Motor neuron (in vitro differentiated cells): ENCODE measurements at regions not wholly inside any gene's neighbourhood (a gene's known extent, or its start where the extent isn't known, plus 50 kb on each side); places are given as distances from the start of the nearest gene placed in this dataset.
"Not testable (repeated sequence)": the region's sequence is repeated elsewhere in the genome, so short reads cannot be mapped to it uniquely, and the experiment has no call there.

ENCODE experiments used
- ATAC-seq, 8 experiments: fragments of 200-7000 bp; cut with Tn5 transposase; replicated peaks in 6 of 8; 2 replicates each; pipeline ENCODE4 v1.8.0; 2021; ENCODE audit warnings: mild to moderate bottlenecking in 8 of 8, moderate library complexity in 8 of 8
- H3K27ac ChIP-seq, 2 donors: fragments of 250-450 bp; sonication (Bioruptor Pico); 2 replicates each; pipeline ENCODE4 v1.9.0; 2021; ENCODE audit warnings: antibody characterized with exemption in 2 of 2, mild to moderate bottlenecking in 2 of 2, moderate library complexity in 1 of 2
- H3K4me1 ChIP-seq, 2 donors: fragments of 250-450 bp; sonication (Bioruptor Pico); replicated peaks in 1 of 2; 2 replicates each; pipeline ENCODE4 v1.6.1; 2021; ENCODE audit warnings: antibody characterized with exemption in 2 of 2, mild to moderate bottlenecking in 2 of 2, moderate library complexity in 1 of 2
- H3K4me3 ChIP-seq, 5 donors: fragments of 250-450 bp; sonication (Bioruptor Pico); 2 replicates each; pipeline ENCODE4 v1.9.0; 2021; ENCODE audit warnings: antibody characterized with exemption in 5 of 5, mild to moderate bottlenecking in 5 of 5, moderate library complexity in 4 of 5
- WGBS, 10 experiments: fragments of 450-650 bp; shearing (Covaris generic); methylation state at CpG; one replicate each; pipeline ENCODE4 v1.0.0; 2022; 5-methylcytosine and 5-hydroxymethylcytosine counted together
- in situ Hi-C, 9 experiments: fragments of 400-800 bp; cut with MboI; loops; one replicate each; pipeline ENCODE4 v1.15.0; 2021; ENCODE audit warnings: low sequenced_read_pairs in 9 of 9, low pct_unique_long_range_greater_than_20kb in 2 of 9; ENCODE audit not compliant: unreplicated experiment in 9 of 9

GRCh38 chr6:6758546-6758914 is 170.0 kb downstream of the LY86 start:
- Histone ChIP-seq H3K4me1 (peaks cover 9 to 11% of the 10 kb centered on the region in 2 donors), H3K4me3 (no peak overlapping the region), H3K27ac (no peak overlapping the region)
- no peak for ATAC-seq
- 20 to 80% (median 53%) methylated on average over 1 to 3 of the region's 3 CpGs; no CpG with 5 or more reads in 2 of the 10 experiments for WGBS, 10 experiments
- in situ Hi-C loops = no loop called here

- Histone ChIP-seq H3K4me1 (peaks cover 9 to 11% of the 10 kb centered on the region in 2 donors), H3K4me3 (no peak overlapping the region), H3K27ac (no peak overlapping the region)
- in situ Hi-C loops = no loop called here
- 0 to 100% (median 35%) methylated on average over 1 to 17 of the region's 22 CpGs; no CpG with 5 or more reads in 3 of the 10 experiments for WGBS, 10 experiments
- peak; percentile 59 to 96 (median 94) for ATAC-seq
These were observed 170.6 kb downstream of the LY86 start for GRCh38 chr6:6758915-6759654.

GRCh38 chr6:6760002-6760401 is 171.5 kb downstream of the LY86 start:
- peaks cover 9 to 11% of the 10 kb centered on the region in 2 donors for H3K4me1 ChIP-seq
- ATAC-seq = peak in 2 of 8 experiments; percentile 40 to 47
- WGBS, 10 experiments = 40 to 100% (median 95%) methylated on average over 1 to 3 of the region's 3 CpGs; no CpG with 5 or more reads in 2 of the 10 experiments
- no peak overlapping the region for H3K4me3 ChIP-seq
- in situ Hi-C loops = no loop called here
- no peak overlapping the region for H3K27ac ChIP-seq

- H3K4me1 ChIP-seq = peaks cover 9 to 11% of the 10 kb centered on the region in 2 donors
- H3K27ac ChIP-seq, ATAC-seq, in situ Hi-C loops, H3K4me3 ChIP-seq: not testable (repeated sequence)
- WGBS, 10 experiments = 100% methylated on average over 1 to 2 of the region's 27 CpGs; no CpG with 5 or more reads in 8 of the 10 experiments
These were observed 174.0 kb downstream of the LY86 start for GRCh38 chr6:6762566-6762965.

- in situ Hi-C loops = no loop called here
- ATAC-seq = no peak
- Histone ChIP-seq H3K4me1 (no peaks in the 10 kb centered on the region), H3K27ac (no peak overlapping the region), H3K4me3 (no peak overlapping the region)
- WGBS, 10 experiments = 40 to 100% (median 79%) methylated on average over 1 to 3 of the region's 3 CpGs; no CpG with 5 or more reads in 3 of the 10 experiments
These were observed 176.4 kb downstream of the LY86 start for GRCh38 chr6:6764764-6765434.

GRCh38 chr6:6766230-6766905 is 177.8 kb downstream of the LY86 start:
- no peak overlapping the region for H3K27ac ChIP-seq
- H3K4me1 ChIP-seq = no peaks in the 10 kb centered on the region
- in situ Hi-C loops = no loop called here
- ATAC-seq = no peak
- no peak overlapping the region for H3K4me3 ChIP-seq
- WGBS, 10 experiments = 80 to 100% (median 96%) methylated on average over 1 to 6 of the region's 6 CpGs; no CpG with 5 or more reads in 2 of the 10 experiments

- WGBS, 10 experiments = 83 to 100% (median 89%) methylated on average over 1 of the region's 1 CpG; no CpG with 5 or more reads in 3 of the 10 experiments
- Histone ChIP-seq H3K4me3 (no peak overlapping the region), H3K27ac (no peak overlapping the region), H3K4me1 (no peaks in the 10 kb centered on the region)
- in situ Hi-C loops = no loop called here
- no peak for ATAC-seq
These were observed 180.9 kb downstream of the LY86 start for GRCh38 chr6:6769466-6769865.

- 0 to 100% (median 78%) methylated on average over 1 of the region's 1 CpG; no CpG with 5 or more reads in 5 of the 10 experiments for WGBS, 10 experiments
- no peak overlapping the region for H3K4me3 ChIP-seq
- H3K27ac ChIP-seq = no peak overlapping the region
- no peaks in the 10 kb centered on the region for H3K4me1 ChIP-seq
- in situ Hi-C loops = no loop called here
- peak in 3 of 8 experiments; percentile 69 to 93 (median 90) for ATAC-seq
These were observed 182.9 kb downstream of the LY86 start for GRCh38 chr6:6771224-6771945.

GRCh38 chr6:6771964-6772363 is 183.4 kb downstream of the LY86 start:
- 61 to 100% (median 85%) methylated on average over 1 to 5 of the region's 5 CpGs; no CpG with 5 or more reads in 3 of the 10 experiments for WGBS, 10 experiments

GRCh38 chr6:6772751-6773150 is 184.2 kb downstream of the LY86 start:
- in situ Hi-C loops = no loop called here
- no peak for ATAC-seq
- Histone ChIP-seq H3K4me3 (no peak overlapping the region), H3K4me1 (no peaks in the 10 kb centered on the region), H3K27ac (no peak overlapping the region)
- 36 to 83% (median 61%) methylated on average over 1 to 6 of the region's 6 CpGs; no CpG with 5 or more reads in 2 of the 10 experiments for WGBS, 10 experiments

More at GRCh38 chr6:6771964-6772363, 183.4 kb downstream of the LY86 start:
- no peak overlapping the region for H3K4me3 ChIP-seq
- H3K4me1 ChIP-seq = no peaks in the 10 kb centered on the region
- in situ Hi-C loops = no loop called here
- no peak overlapping the region for H3K27ac ChIP-seq
- no peak for ATAC-seq

GRCh38 chr6:6775074-6775473 is 186.6 kb downstream of the LY86 start:
- no peaks in the 10 kb centered on the region for H3K4me1 ChIP-seq
- in situ Hi-C loops = no loop called here
- no peak overlapping the region for H3K27ac ChIP-seq
- WGBS, 10 experiments = 0 to 100% (median 86%) methylated on average over 1 to 3 of the region's 3 CpGs; no CpG with 5 or more reads in 2 of the 10 experiments
- no peak for ATAC-seq
- H3K4me3 ChIP-seq = no peak overlapping the region

- H3K4me3 ChIP-seq = no peak overlapping the region
- in situ Hi-C loops = no loop called here
- H3K27ac ChIP-seq = no peak overlapping the region
- ATAC-seq = no peak
- WGBS, 10 experiments = 63 to 100% (median 83%) methylated on average over 1 to 9 of the region's 10 CpGs; no CpG with 5 or more reads in 1 of the 10 experiments
- H3K4me1 ChIP-seq = no peaks in the 10 kb centered on the region
These were observed 191.7 kb downstream of the LY86 start for GRCh38 chr6:6780231-6780630.
